ENCODE measurements at regions not wholly inside any gene's neighbourhood (a gene's known extent, or its start where the extent isn't known, plus 50 kb on each side); places are given as distances from the start of the nearest gene placed in this dataset.

DNA sequence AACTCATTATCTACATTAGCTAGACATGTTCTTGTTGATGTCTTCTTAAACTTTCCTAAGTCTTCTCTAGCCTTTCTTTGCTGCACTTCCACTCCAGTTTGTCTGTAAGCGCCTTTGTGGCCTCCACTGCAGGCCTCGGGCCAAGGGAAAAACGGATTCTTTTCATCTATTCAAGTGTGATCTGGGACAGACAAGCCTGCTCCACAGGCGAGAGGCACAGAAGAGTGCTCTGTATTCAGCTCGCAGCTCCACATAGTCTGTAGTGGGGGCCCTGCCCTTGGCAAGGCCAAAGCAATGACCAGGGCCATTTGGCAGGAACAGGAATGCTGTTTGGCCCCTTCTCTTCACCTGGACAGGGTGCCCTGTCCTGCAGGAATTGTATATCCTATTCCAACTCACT is 84.1 kb upstream of the BARX2 start:
- Histone ChIP-seq H3K9ac (ENCODE audit: low read length in 2 of 2) (no peak overlapping the region), H3K27me3 (ENCODE audit: control insufficient read depth in 1 of 2, insufficient read depth in 2 of 2, low read length in 2 of 2) (peaks cover 3 to 9% of the 10 kb centered on the region in 2 donors), H3K27ac (ENCODE audit: low read length) (no peak overlapping the region)

DNA sequence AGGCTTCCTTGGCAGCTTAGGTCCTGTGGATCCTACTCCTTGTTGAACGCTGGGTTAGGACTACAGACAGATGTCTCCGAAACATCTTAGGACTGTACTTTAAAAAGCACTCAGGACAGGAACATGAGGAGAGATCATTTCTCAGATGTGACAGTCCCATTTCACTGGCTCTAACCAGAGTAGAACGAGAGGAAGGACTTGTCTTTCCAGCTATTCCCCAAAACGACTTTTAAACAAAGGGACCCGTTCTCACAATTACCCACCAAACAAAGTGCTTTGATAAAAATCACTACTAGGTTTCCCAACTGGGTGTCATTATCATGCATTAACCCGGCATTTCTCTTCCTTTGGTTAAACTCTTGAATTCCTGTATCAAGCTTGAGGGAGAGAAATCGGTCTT is 84.7 kb upstream of the BARX2 start:
- Histone ChIP-seq H3K4me3 (ENCODE audit: low read length in 2 of 2) (no peak overlapping the region), H3K4me1 (ENCODE audit: control insufficient read depth, insufficient read depth, low read length) (no peaks in the 10 kb centered on the region), H3K9me3 (ENCODE audit: control insufficient read depth in 2 of 2, low read length in 2 of 2) (no peaks in the 10 kb centered on the region), H3K27me3 (ENCODE audit: control insufficient read depth in 1 of 2, insufficient read depth in 2 of 2, low read length in 2 of 2) (peaks cover 3 to 9% of the 10 kb centered on the region in 2 donors), H3K9ac (ENCODE audit: low read length in 2 of 2) (no peak overlapping the region), H3K27ac (ENCODE audit: low read length) (no peak overlapping the region), H3K36me3 (ENCODE audit: control insufficient read depth in 2 of 2, insufficient read depth in 2 of 2, low read length in 2 of 2) (no peaks in the 10 kb centered on the region)

More for the DNA sequence above, 84.1 kb upstream of the BARX2 start:
- H3K36me3 ChIP-seq (ENCODE audit: control insufficient read depth in 2 of 2, insufficient read depth in 2 of 2, low read length in 2 of 2) = no peaks in the 10 kb centered on the region
- H3K4me1 ChIP-seq (ENCODE audit: control insufficient read depth, insufficient read depth, low read length) = no peaks in the 10 kb centered on the region
- H3K4me3 ChIP-seq (ENCODE audit: low read length in 2 of 2) = no peak overlapping the region
- no peaks in the 10 kb centered on the region for H3K9me3 ChIP-seq (ENCODE audit: control insufficient read depth in 2 of 2, low read length in 2 of 2)

DNA sequence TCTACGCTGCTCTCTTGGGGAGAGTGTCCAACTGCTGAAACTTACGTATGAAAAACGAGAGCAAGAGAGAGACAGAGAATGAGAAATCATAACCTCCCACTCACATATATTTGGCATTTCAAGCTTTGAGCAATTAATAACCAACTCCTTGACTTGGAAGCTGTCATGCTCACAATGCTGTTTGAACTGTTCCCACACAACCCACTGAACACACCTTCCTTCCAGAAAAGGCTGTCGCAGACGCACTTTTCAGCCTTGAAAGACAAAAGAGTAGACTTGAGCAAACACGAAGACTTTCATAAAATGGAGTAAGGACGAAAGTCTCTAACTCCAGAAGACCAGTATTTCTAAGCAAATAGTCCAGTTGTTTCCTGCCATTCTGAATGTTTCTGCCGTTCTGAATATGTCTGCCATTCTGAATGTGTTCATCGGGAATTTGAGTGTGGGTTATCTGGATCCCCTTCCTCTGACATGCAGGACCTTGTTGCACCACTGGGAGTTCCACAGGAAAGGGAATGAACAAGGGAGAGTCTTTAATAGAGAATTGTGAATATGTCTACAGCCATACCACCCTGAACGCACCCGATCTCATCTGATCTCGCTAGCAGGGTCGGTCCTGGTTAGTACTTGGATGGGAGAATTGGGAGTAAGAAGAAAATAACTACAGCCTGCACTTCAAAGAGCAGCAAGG is 86.2 kb upstream of the BARX2 start:
- no peak overlapping the region for H3K4me3 ChIP-seq (ENCODE audit: low read length in 2 of 2)
- no peaks in the 10 kb centered on the region for H3K9me3 ChIP-seq (ENCODE audit: control insufficient read depth in 2 of 2, low read length in 2 of 2)
- no peak overlapping the region for H3K27ac ChIP-seq (ENCODE audit: low read length)
- no peak overlapping the region for H3K9ac ChIP-seq (ENCODE audit: low read length in 2 of 2)
- peaks cover 3 to 9% of the 10 kb centered on the region in 2 donors for H3K27me3 ChIP-seq (ENCODE audit: control insufficient read depth in 1 of 2, insufficient read depth in 2 of 2, low read length in 2 of 2)
- H3K4me1 ChIP-seq (ENCODE audit: control insufficient read depth, insufficient read depth, low read length) = no peaks in the 10 kb centered on the region
- no peaks in the 10 kb centered on the region for H3K36me3 ChIP-seq (ENCODE audit: control insufficient read depth in 2 of 2, insufficient read depth in 2 of 2, low read length in 2 of 2)

DNA sequence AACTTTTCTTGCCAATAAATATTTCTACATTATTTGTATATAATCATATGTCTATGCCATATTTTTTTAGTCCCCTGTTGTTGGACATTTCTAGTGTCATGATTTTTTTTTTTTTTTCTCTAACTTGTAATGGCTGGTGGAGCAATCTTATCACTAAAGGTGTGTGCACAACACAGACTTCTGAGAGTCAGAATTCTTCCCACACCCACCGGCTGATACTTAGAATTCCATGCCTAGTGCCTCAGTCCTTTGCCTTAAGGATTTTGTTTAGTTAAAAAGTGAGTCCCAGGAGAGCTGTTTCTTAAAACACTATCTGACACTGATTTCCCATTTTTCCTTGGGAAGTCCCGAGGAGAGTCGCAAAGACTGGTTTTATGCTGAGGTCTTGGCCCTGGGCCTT is 87.7 kb upstream of the BARX2 start:
- Histone ChIP-seq H3K36me3 (ENCODE audit: control insufficient read depth in 2 of 2, insufficient read depth in 2 of 2, low read length in 2 of 2) (no peaks in the 10 kb centered on the region), H3K4me3 (ENCODE audit: low read length in 2 of 2) (no peak overlapping the region), H3K9me3 (ENCODE audit: control insufficient read depth in 2 of 2, low read length in 2 of 2) (no peaks in the 10 kb centered on the region), H3K27ac (ENCODE audit: low read length) (no peak overlapping the region), H3K9ac (ENCODE audit: low read length in 2 of 2) (no peak overlapping the region), H3K27me3 (ENCODE audit: control insufficient read depth in 1 of 2, insufficient read depth in 2 of 2, low read length in 2 of 2) (peaks cover 3 to 9% of the 10 kb centered on the region in 2 donors), H3K4me1 (ENCODE audit: control insufficient read depth, insufficient read depth, low read length) (no peaks in the 10 kb centered on the region)

DNA sequence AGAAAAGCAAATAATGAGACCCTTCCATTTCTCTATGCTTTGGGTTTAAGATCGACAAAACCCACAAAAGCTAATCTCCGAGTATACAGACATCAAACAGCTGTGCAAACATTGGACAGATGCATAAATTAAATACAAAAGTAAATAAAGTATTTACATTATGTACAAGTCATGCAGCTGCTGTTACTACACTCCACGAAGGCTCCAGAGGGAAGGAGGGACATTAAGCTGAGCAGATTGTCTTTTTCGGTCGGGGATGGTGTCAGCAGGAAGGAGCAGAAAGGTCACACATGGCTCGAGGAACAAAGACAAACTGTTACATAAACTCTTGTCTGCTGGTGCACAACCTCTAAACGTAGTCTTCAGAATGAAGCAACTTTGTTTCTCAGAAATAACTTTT is 88.8 kb upstream of the BARX2 start:
- no peaks in the 10 kb centered on the region for H3K36me3 ChIP-seq (ENCODE audit: control insufficient read depth in 2 of 2, insufficient read depth in 2 of 2, low read length in 2 of 2)
- no peaks in the 10 kb centered on the region for H3K9me3 ChIP-seq (ENCODE audit: control insufficient read depth in 2 of 2, low read length in 2 of 2)
- H3K9ac ChIP-seq (ENCODE audit: low read length in 2 of 2) = no peak overlapping the region
- H3K4me3 ChIP-seq (ENCODE audit: low read length in 2 of 2) = no peak overlapping the region
- no peak overlapping the region for H3K27ac ChIP-seq (ENCODE audit: low read length)
- no peaks in the 10 kb centered on the region for H3K4me1 ChIP-seq (ENCODE audit: control insufficient read depth, insufficient read depth, low read length)
- H3K27me3 ChIP-seq (ENCODE audit: control insufficient read depth in 1 of 2, insufficient read depth in 2 of 2, low read length in 2 of 2) = peaks cover 3 to 9% of the 10 kb centered on the region in 2 donors

DNA sequence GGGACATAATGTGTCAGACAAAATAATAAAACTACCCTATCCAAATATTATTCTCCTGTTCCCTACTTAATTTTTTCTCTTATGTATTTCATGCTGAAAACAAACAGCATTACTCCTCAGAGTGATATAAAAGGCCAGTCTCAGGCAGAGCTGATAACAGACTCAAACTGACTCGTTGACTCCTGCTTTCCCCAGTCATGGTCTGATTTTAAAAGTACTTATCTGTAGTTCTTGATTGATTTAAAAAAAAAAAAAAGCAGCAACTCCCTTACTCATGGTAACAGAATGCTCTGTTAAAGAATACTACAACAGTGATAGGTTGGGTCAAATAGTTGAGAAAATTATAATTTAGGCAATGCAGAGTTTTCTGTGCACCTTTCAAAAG is 90.3 kb upstream of the BARX2 start:
- no peak overlapping the region for H3K4me3 ChIP-seq (ENCODE audit: low read length in 2 of 2)
- H3K9me3 ChIP-seq (ENCODE audit: control insufficient read depth in 2 of 2, low read length in 2 of 2) = no peaks in the 10 kb centered on the region
- H3K4me1 ChIP-seq (ENCODE audit: control insufficient read depth, insufficient read depth, low read length) = no peaks in the 10 kb centered on the region
- H3K36me3 ChIP-seq (ENCODE audit: control insufficient read depth in 2 of 2, insufficient read depth in 2 of 2, low read length in 2 of 2) = no peaks in the 10 kb centered on the region
- peaks cover 3 to 9% of the 10 kb centered on the region in 2 donors for H3K27me3 ChIP-seq (ENCODE audit: control insufficient read depth in 1 of 2, insufficient read depth in 2 of 2, low read length in 2 of 2)
- H3K9ac ChIP-seq (ENCODE audit: low read length in 2 of 2) = no peak overlapping the region
- no peak overlapping the region for H3K27ac ChIP-seq (ENCODE audit: low read length)

DNA sequence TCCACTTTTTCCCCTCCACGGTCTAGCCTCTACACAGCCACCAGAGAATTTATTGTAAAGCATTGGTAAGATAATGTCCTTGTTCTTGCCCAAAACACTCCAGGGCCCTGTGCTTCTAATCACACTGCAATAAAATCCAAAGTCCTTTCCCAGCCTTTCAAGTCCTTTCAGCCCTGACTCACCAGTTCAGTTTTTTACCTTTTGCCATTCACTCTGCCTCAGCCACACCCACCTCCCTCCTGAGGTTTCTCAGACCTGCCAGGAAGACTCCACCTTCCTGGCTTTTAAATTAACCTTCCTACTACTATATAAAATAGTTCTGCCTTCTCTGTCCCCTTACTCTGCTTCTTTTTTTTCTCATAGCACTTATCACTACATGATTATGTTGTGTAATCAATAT is 91.0 kb upstream of the ARHGAP32 start:
- Histone ChIP-seq H3K9ac (ENCODE audit: low read length in 2 of 2) (no peak overlapping the region), H3K27me3 (ENCODE audit: control insufficient read depth in 1 of 2, insufficient read depth in 2 of 2, low read length in 2 of 2) (peaks cover 0 to 5% of the 10 kb centered on the region in 2 donors), H3K36me3 (ENCODE audit: control insufficient read depth in 2 of 2, insufficient read depth in 2 of 2, low read length in 2 of 2) (no peaks in the 10 kb centered on the region), H3K4me1 (ENCODE audit: control insufficient read depth, insufficient read depth, low read length) (peaks cover 6% of the 10 kb centered on the region), H3K9me3 (ENCODE audit: control insufficient read depth in 2 of 2, low read length in 2 of 2) (no peaks in the 10 kb centered on the region), H3K4me3 (ENCODE audit: low read length in 2 of 2) (no peak overlapping the region), H3K27ac (ENCODE audit: low read length) (no peak overlapping the region)

DNA sequence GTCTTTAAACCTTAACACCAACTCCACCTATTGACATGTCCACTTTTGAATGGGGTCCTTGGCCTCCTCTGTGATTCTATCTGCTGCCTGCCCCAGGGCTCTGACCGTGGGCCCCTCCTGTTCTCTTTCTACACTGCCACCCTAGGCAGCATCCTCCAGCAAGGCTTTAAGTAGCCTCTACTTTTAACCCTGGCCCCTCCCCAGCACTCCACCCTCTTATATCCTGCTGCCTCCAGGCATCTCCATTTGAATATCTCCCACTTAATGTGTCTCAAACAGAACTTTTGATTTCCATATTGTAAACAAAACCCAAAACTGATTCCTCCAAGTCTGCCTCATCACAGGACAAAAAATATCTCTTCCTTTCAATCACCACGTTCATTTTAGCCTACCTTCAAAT is 90.5 kb upstream of the ARHGAP32 start:
- Histone ChIP-seq H3K9me3 (ENCODE audit: control insufficient read depth in 2 of 2, low read length in 2 of 2) (no peaks in the 10 kb centered on the region), H3K27me3 (ENCODE audit: control insufficient read depth in 1 of 2, insufficient read depth in 2 of 2, low read length in 2 of 2) (peaks cover 0 to 5% of the 10 kb centered on the region in 2 donors), H3K9ac (ENCODE audit: low read length in 2 of 2) (no peak overlapping the region), H3K4me1 (ENCODE audit: control insufficient read depth, insufficient read depth, low read length) (peaks cover 6% of the 10 kb centered on the region), H3K4me3 (ENCODE audit: low read length in 2 of 2) (no peak overlapping the region), H3K27ac (ENCODE audit: low read length) (no peak overlapping the region), H3K36me3 (ENCODE audit: control insufficient read depth in 2 of 2, insufficient read depth in 2 of 2, low read length in 2 of 2) (no peaks in the 10 kb centered on the region)

DNA sequence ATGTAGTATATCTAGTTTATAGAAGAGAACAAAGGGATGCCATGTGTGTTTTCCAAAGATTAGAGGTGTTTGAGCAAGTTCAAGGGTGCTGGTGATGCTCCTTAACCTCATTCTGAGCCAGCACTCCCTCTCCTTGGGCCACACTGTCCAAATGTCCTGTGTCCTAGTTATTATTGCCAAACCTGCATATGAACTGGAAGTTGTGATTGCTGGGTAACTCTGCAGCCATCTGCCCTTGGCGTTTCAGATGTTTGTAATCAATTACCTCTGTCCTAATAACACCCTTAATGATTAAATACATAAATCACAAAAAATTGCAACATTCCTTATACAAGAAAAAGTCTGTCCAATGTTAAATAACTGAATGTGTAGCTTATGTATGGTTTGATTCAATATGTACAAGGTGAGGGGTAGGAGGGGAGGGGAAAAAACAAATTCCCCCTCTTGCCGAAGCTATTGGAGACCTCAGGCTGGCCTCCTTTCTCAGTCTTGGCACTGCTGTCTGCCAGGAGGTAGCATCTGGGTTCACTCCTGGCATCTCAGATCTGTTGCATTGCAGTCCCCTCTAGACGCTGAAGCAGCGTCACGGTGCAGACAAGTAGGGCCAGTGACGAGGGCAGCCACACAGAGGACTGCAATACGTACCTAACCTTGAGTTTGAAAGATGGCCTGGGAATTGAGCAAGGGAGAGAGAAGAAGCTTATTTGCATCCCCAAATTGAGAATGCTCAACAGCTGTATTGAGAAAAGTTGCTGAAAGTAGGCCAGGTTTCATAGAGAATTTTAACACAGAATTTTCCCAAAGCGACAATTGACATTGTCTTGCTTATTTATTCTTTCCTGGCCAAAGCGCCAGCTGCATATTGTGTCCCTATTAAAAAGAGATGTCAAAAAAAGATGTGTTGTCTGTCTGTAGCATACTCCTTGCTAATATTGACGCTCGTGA is 89.6 kb upstream of the ARHGAP32 start:
- H3K36me3 ChIP-seq (ENCODE audit: control insufficient read depth in 2 of 2, insufficient read depth in 2 of 2, low read length in 2 of 2) = no peaks in the 10 kb centered on the region
- no peaks in the 10 kb centered on the region for H3K27me3 ChIP-seq (ENCODE audit: control insufficient read depth in 1 of 2, insufficient read depth in 2 of 2, low read length in 2 of 2)
- H3K9me3 ChIP-seq (ENCODE audit: control insufficient read depth in 2 of 2, low read length in 2 of 2) = no peaks in the 10 kb centered on the region
- no peak overlapping the region for H3K27ac ChIP-seq (ENCODE audit: low read length)
- peaks cover 6% of the 10 kb centered on the region for H3K4me1 ChIP-seq (ENCODE audit: control insufficient read depth, insufficient read depth, low read length)
- no peak overlapping the region for H3K4me3 ChIP-seq (ENCODE audit: low read length in 2 of 2)
- H3K9ac ChIP-seq (ENCODE audit: low read length in 2 of 2) = no peak overlapping the region

DNA sequence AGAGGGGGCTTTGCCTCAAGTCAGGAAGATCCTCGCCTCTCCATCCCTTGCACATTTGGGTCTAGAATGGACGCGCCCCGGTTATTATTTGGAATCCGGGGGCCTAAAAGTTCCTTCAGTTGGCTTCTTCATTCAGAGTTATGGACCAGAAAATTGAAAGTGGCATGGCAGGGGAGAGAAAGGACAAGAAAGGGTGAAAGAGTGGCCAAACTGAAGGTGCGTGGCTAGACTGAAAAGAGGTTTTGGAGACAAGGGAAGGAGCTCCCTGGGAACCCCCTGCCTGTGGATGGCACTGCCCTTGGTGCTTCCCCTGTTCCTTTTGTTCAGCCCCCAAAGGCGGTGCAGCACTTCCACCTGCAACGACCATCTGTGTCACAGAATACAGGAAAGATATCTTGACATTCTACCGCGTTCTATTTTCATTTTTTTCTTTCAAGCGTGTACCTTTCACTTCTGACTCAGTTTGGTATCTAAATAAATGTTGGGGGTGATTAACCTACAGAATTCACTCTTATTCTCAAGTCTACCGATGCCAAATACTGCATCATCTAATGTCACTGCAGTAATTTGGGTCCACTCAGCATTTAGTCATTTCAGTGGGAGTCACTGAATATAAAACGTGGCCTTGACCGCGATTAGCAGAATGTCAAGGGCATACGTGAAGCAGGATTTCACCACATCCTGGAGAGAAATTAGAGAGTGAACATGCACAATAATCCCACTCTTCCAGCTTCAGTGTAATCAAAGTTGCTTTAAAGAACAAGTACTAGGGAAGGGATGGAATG is 88.1 kb upstream of the ARHGAP32 start:
- no peaks in the 10 kb centered on the region for H3K27me3 ChIP-seq (ENCODE audit: control insufficient read depth in 1 of 2, insufficient read depth in 2 of 2, low read length in 2 of 2)
- peak overlapping the region; percentile 59 to 71 for H3K4me3 ChIP-seq (ENCODE audit: low read length in 2 of 2)
- peak overlapping the region; percentile 31 for H3K27ac ChIP-seq (ENCODE audit: low read length)
- no peaks in the 10 kb centered on the region for H3K9me3 ChIP-seq (ENCODE audit: control insufficient read depth in 2 of 2, low read length in 2 of 2)
- no peaks in the 10 kb centered on the region for H3K36me3 ChIP-seq (ENCODE audit: control insufficient read depth in 2 of 2, insufficient read depth in 2 of 2, low read length in 2 of 2)
- peaks cover 6% of the 10 kb centered on the region for H3K4me1 ChIP-seq (ENCODE audit: control insufficient read depth, insufficient read depth, low read length)
- peak overlapping the region; percentile 29 to 57 for H3K9ac ChIP-seq (ENCODE audit: low read length in 2 of 2)

Data from stomach smooth muscle (tissue), 2 donors.